ENCODE measurements at regions not wholly inside any gene's neighbourhood (a gene's known extent, or its start where the extent isn't known, plus 50 kb on each side); places are given as distances from the start of the nearest gene placed in this dataset.

DNA sequence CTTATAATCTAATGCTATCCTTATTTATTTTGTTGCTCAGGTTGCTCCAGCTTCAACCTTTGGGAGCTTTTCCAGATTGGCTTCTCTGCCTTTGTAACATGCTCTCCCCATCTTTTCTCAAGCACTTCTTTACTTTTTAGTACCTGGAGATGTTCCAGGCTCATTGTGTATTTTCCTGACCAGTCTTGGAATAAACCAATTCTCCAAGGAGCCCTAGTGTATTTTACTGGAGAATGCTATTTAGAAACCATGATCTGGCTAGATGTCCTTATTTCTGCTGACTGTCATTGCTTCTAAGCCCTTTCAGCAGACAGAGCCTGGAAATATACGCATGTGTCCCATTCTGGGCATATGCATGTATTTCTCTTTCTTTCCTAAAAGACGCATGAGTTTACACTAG lies 95.7 kb downstream of the EMX2 start:
- no peak for DNase-seq (ENCODE audit: low spot score)

DNA sequence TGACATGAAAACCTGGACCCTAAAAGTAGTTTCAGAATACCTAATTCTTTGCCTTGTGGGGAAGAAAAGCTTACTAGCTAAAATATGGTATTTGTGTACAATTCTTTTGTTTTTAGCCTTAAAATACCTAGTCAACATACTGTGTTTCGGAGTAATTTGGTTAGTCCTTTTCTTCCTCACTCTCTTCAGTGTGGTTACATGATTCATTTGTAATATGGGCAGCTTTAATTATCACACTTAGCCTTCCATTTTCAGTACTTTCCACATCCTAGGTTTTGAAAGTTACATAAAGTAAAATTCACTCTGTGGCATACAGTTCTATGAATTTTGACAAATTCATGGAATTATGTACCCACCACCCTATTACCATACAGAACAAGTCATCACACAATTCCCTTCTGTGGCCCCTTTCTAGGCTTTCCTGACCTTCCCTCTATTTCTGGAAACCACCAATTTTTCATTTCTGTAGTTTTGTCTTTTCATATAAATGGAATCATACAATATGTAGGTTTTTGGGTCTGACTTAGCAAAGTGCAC lies 96.2 kb downstream of the EMX2 start:
- no peak for DNase-seq (ENCODE audit: low spot score)

DNA sequence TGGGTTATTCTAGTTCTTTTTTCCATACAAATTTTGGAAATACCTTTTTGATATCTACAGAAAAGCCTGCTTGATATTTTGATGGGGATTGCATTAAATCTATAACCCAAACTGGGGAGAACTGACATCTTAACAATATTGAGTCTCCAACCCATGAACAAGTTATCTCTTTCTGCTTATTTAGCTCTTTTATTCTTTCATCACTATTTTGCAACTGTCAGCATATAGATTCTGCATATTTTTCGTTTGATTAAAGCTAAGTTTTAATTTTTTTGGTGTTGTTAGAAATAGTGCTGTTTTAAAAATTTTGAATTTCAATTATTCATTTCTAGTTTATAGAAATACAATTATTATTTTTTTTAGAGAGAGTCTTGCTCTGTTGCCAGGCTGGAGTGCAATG lies 97.9 kb downstream of the EMX2 start:
- no peak for DNase-seq (ENCODE audit: low spot score)

DNA sequence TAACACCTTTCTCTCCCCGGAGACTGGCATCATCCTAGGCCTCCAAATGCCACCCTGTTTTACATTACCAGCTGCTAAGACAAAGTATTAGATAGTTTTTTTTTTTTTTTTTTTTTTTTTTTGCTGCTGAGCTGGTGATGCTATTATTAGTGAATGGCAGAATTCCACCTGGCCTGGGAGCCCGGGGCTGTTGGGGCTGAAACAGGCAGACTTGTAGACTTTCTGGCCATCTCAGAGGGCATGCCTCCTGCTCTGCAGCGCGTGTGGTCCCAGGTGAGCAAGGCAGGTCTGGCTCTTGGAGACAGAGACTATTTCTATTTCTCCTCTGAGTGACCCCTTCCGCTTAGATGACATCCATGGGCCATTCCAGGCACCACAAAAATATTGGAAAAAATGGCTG lies 104.2 kb downstream of the EMX2 start:
- DNase-seq (ENCODE audit: low spot score): no peak

DNA sequence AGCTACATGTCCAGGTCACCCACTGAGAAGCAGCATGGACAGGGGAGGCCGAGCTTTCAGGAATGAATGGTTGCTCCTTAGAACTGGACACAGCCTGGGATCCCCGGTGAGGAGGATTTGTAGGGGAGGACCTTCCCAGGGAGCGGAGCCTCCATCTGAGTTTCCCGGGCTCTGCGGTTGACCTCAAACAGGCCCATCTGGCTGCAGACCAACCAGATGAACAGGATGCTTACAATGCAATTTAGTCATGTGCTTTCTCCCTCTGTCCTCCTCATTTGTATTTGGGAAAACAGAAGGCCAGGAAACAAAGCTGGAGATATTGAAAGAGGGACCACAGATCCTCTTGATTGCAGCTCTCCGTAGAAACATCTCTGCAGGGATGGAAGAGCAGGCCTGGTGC lies 104.8 kb downstream of the EMX2 start:
- no peak for DNase-seq (ENCODE audit: low spot score)

DNA sequence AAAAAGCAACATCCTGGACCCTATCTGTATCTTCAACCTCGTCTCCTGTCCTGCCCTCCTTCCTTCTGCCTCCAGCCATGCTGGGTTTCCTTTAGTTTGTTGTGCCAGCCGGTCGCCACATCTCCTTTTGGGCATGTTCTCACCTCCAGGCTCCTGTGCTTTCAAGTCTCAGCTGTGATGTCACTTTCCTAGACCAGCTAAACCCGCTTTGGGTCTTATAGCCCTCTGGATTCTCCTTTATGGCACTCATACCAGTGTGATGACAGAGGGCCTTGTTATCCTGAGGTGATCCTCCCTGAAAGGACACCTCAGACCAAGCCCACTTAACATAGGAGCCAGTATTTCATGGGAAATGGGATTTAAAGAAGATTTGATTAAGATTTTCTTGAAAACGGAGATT lies 108.6 kb downstream of the EMX2 start:
- no peak for DNase-seq (ENCODE audit: low spot score)

DNA sequence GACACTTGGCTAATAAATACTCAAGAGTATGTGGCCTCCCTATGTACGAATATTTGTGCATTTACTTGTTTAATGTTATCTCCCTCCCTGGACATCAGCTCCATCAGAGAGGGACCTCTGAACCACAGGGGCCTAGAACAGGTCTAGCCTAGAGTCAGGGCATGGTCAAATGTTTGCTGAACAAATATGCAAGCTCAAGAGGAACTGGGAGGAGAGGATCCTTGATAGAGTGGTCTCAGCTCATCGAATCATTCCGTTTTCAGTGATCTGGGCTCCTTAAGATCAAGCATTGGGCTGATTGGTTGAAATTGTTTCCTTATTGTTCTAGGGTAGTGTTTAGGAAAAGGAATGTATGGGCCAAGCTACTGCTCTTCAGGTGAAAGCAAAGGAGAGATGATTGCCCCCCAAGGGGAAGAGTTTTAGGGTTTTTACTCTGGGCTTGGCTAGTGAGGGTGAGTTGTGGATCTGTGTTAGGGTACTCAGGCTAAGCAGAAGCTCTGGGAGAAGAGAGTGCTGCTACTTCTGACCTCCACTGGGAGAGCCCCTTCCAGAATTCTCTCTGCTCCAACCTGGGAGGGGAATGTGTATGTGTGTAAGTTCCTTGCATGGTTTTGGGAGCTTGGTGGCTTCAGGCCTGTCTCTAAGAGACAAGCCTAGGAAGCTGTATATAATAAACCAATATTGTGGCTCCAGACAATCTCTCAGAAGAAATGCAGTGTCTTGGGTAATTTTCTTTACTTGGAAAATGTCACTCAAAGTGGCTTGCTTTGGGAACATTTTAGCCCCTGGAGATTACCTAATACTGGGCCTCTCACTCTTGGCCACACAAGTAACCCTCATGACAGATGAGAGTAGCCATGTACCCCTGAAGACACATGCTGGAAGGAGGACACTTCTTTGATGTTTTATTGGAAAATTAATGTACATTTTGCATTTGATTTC lies 110.0 kb downstream of the EMX2 start:
- no peak for DNase-seq (ENCODE audit: low spot score)

DNA sequence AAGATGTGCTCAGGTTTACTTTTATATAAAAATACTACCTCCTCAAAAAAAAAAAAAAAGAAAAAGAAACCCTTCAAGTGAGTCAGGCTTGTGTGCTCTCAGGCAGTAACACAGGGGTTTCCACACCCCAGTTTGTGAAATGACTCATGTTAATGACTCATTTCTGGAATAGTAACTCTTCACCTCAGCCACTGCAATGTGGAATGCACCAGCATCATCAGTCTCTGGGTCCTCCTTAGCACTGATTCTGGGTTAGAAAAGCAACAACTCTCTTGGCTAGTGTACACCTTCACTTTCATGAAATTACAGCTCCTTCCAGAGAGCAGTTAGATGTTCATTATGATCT lies 110.6 kb downstream of the EMX2 start:
- DNase-seq (ENCODE audit: low spot score): no peak

DNA sequence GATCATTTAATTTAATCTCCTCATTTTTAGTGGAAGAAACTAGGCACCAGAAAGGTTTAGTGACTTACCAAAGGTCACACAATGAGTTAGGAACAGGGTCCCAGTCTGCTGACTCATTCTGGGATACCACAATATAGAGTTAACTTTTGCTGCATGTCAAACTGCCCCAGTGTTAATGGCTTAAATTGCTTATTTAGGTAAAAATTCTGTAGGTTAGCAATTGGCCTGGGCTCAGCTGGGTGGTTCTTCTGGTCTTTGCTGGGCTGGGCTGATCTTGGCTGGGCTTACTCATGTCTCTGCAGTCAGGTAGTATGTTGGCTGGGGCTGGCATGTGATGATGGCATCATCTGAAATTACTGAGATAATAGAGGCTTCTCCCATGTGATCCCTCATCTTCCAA lies 111.6 kb downstream of the EMX2 start:
- DNase-seq (ENCODE audit: low spot score): no peak

DNA sequence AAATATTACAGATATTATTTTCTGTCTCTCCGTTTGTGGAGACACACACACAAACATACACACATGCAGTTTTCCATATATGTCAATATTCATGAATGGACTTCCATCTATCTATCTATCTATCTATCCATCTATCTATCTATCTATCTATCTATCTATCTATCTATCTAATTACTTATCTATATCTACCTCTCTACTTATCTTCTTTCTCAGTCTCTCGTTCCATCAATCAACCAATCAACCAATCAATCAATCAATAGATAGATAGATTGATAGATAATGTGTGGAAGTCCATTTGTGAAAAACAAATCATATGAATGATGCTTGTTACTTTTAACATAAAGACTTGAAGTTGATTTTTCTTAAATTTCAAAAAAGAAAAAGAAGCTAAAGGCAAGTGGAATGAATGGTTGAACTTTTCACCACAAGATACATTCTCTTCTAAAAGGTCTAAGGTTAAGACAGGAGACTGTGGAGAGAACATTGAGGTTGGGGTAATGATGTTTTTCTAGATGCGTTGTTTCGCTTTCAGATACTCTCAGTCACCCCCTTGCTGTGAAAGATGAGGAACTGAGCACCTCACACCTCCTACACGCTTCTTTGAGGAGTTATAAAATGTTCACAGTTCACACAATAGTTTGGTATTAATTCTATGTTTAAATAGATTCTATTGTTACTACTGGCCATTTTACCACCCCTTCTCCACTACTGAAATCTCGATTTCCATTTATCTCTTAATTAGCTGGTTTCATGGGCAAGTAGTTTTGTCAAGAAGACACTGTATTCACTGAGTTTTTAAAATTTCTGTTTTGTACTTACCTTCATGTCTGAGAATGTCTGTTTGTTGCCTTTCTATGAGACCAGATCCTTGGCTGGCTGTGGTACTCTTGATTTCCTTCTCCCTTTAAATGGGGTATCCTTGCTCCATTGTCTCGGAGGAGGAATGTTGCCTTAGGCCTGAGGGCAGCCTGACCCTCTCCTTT lies 114.1 kb downstream of the EMX2 start:
- DNase-seq (ENCODE audit: low spot score): no peak

DNA sequence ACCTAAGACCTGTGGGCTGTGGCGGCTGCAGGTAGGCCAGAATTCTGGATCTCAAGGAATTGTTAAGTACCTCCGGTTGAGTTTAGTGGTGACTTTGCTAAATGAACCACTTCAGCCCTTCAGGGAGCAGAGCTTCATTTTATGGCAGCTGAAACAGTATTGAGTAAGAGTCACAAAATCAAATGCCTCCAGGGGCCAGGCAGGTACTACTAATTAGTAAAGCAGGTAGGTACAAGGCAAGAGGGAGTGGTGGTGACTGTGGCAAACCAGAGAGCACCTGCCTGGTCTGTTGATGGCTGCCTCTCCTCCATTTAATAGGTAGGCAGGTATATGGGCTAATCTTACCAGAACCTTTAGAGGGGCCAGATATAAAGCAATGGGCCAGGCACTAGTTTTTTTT lies 118.8 kb downstream of the EMX2 start:
- no peak for DNase-seq (ENCODE audit: low spot score)

DNA sequence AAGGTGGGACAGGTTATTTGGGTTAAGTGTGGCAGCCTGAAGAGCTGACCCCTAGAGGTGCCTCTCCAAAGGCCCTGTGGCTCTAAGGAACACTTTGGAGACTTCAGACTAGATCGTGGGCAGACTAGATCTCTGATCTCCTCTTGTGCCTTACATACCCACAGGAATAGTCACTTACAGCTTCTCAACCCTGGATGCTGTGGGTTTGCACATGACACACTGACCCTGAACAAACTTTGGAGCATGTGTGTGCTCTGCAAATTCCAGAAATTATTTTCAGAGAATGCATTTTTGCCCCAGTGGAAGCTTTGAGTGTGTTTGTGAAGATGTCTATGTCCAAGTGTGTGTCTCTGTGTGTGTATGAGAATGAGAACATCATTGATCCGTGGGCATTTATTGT lies 119.6 kb downstream of the EMX2 start:
- DNase-seq (ENCODE audit: low spot score): no peak

DNA sequence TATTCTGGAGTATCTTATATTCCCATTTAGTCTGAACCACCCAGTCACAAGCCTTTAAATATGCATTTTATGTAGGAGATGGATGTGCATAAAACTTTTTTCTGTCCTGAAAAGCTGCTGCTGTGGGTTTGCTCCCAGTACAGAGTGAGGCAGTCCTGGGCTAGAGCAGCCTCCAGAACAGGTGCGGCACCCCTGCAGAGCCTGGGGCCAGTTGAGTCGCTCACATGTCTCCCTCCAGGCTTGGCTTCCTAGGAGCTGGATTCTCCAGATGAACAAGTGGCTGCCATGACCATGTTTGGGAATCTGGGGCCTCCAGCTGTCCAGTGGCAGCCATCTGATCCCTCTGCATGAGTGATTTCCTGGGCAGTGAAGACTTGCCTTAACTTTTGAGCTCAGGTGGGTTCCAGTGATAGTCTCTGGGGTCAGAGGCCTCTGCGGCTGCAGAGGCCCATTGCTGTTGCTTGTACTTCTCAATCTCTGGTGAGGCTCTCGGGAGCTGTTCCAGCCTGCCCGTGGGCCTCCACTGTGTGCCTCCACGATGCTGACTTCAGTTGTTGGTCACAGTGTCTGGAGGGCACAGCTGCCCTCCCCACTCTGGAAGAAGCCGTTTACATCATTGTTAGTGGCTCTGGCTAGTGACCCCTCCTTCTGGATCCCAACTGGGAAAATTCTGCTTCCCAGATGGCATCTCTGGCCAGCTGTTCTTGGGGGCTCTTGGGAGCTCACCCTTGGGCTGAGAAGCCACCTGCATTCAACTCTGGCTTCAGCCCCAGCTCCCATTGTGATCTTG lies 120.4 kb downstream of the EMX2 start:
- DNase-seq (ENCODE audit: low spot score): no peak

DNA sequence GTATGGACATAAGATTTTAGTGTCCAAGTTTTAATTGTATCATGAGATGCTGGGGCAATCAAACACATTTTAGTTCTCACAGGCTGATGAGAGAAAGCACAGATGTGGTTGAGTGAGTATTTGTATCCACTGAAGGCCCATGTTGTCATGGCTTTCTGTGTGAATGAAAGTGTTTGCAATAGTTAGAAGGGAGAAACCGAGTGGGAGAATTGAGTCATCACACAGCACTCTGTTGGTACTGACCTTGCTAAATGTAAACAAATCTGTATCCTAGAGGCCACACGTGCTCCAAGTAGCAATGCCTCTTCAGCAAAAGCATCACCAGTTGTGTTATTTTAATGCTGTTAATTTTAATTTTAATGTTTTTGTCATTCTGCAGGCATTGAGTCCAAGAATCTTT lies 121.2 kb downstream of the EMX2 start:
- no peak for DNase-seq (ENCODE audit: low spot score)

DNA sequence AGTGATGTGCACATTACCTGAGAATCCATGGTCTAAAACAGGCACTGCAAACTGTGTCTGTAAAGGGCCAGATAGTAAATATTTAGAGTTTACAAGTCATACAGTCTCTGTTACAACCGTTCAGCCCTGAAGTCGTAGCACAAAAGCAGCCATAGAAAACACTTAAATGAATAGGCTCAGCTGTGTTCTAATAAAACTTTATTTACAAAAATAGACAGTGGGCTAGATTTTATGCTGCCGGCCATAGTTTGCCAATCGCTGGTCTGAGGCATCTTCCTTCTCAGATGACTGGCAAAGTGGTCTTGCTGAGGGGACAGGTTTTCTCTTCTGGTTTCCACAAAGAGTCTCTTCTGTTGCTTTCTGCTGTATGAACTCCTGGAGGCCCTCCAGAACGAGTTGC lies 121.7 kb downstream of the EMX2 start:
- no peak for DNase-seq (ENCODE audit: low spot score)

DNA sequence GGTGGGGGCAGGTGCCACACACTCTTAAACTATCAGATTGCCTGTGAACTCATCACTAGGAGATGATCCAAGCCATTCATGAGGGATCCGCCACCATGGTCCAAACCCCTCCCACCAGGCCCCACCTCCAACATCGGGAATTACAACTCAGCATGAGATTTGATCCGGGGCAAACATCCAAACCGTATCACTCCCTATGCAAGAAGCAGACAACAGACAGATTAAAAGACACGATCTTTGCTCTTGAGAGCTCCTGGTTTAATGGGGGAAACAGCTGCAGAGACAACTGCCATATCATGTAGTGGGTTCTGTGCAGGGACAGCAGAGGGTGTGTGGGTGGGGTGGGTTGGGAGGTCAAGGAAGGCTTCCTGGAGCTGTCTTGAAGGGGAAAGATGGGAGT lies 123.6 kb downstream of the EMX2 start:
- DNase-seq (ENCODE audit: low spot score): no peak

DNA sequence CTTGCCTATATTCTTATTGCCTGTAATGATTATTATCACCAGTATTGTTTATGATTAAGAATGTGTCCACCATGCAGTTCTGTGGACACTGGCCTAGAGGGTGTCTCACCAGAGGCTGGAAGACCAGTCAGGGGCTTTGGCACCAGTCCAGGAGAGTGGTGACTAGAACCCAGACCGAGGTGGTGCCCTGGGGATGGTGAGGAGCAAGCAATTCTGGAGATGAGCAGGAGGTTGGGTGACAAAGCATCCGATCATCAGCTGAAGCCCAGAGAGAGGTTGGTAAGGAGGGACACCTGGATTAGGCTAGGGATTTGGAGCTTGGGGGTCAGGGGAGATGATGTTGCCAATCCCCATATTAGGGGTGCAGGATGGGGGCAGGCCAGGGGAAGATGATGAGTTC lies 124.4 kb downstream of the EMX2 start:
- no peak for DNase-seq (ENCODE audit: low spot score)

DNA sequence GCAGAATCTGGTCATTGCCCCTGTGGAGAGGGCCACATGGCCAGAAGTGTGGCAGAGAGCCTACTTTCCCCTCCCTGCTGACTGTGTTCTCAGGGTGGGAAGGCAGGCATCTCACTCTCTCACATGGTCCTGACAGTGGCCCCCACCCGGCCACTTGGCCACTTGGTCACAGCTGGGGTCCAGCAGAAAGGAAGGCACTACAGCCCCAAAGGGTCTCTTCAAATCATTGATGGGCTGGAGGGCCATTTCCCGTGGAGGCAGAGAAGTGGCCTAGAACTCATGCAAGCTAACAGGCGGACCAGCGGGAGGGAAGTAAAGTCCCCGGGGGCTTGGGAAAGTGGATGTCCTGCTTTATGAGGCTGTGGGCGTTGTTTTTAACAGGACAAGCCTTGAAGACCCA lies 125.3 kb downstream of the EMX2 start:
- DNase-seq (ENCODE audit: low spot score): no peak

DNA sequence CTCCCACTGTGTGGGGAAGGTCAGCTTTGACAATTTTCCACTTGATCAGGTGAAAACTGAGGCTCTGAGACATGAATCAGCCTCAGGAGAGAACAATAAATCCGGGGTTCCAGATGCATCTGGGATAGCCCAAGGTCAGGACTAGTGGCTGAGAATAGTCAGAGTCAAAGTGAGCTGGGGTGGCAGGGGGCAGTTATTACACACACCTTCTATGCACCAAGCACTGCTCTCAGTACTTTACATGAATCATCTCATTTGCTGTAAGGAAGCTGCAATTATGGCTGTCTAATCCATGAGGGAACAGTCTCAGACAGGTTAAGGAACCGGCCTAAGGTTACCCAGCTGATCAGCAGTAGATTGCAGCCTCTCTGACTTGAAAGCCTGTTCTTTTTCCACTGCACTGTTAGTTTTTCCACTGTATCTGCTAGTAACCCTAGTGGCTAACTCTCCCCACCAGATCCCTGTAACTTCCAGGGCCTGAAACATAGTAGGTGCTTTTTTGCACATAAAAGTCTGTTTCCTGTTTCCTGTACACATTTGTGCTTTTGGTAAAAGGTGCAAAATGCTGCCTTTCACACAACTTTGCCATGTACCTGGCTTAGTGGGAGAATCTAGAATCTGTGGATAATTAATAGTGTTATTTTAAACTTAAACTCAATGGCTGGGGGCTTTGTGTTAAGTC lies 125.9 kb downstream of the EMX2 start:
- no peak for DNase-seq (ENCODE audit: low spot score)

DNA sequence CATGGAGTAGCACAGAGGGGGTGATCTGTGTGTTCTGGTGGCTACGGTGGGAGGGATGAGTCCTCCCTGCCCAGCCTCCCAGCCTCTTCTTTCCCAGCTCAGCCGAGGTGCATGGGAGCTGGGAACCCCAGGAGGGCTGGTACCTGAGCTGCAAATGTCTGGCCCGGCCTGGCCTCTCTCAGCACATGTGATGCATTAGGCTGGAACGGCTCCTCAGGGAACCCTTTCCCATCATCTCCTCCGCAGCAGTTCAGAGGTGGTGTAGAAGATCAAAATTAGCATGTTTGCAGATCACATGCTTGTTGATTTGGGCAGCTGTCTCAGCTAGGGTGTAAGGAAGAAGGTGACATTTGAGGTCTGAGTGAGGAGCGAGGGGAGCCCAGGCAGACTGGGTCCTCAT lies 126.6 kb downstream of the EMX2 start:
- no peak for DNase-seq (ENCODE audit: low spot score)

Data from mucosa of gallbladder (tissue), 1 donor.